Mammary epithelial cell (primary cell): ENCODE measurements at regions not wholly inside any gene's neighbourhood (a gene's known extent, or its start where the extent isn't known, plus 50 kb on each side); places are given as distances from the start of the nearest gene placed in this dataset.

Source experiments
- EZH2 ChIP-seq: IDR thresholded peaks from 2 replicates; pipeline ENCODE4 v1.6.1; 2012; ENCODE audit warnings: low read length, inconsistent platforms, borderline replicate concordance
- TF ChIP-seq, protein P1 (sequence below), 2 donors: IDR thresholded peaks in 1 of 2; conservative IDR thresholded peaks in 1 of 2; 2 replicates each; pipeline ENCODE4 v1.5.1; 2011 to 2012; ENCODE audit warnings: inconsistent platforms in 2 of 2, low read length in 2 of 2, mild to moderate bottlenecking in 2 of 2, control low read depth in 1 of 2, low read depth in 1 of 2; ENCODE audit not compliant: insufficient read depth in 1 of 2; ENCODE audit errors: extremely low read depth in 1 of 2

DNA sequence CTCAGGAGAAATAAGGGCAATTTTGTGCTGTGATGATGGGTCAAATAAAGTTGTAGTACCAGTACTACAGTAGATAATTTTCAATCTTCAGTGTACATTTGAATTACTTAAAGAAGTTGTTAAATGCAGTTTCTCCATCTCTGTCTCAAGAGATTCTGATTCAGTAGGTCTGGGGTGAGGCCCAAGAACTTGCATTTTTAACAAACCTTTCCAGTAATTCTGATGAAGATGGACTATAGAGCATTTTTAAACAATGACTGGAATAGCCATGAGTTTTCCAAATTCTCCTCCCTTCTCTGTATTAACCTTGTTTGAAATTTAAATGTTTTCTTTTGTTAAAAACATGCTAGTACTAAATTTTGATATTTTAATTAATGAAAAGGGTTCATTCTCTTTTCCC lies 127.0 kb upstream of the CD96 start:
- TF ChIP-seq, protein P1, sequence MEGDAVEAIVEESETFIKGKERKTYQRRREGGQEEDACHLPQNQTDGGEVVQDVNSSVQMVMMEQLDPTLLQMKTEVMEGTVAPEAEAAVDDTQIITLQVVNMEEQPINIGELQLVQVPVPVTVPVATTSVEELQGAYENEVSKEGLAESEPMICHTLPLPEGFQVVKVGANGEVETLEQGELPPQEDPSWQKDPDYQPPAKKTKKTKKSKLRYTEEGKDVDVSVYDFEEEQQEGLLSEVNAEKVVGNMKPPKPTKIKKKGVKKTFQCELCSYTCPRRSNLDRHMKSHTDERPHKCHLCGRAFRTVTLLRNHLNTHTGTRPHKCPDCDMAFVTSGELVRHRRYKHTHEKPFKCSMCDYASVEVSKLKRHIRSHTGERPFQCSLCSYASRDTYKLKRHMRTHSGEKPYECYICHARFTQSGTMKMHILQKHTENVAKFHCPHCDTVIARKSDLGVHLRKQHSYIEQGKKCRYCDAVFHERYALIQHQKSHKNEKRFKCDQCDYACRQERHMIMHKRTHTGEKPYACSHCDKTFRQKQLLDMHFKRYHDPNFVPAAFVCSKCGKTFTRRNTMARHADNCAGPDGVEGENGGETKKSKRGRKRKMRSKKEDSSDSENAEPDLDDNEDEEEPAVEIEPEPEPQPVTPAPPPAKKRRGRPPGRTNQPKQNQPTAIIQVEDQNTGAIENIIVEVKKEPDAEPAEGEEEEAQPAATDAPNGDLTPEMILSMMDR (conservative IDR thresholded peaks at IDR 0.05 in 1 of 2, IDR thresholded peaks at IDR 0.05 in 1 of 2; ENCODE audit: extremely low read depth in 1 of 2, insufficient read depth in 1 of 2, low read depth in 1 of 2, low read length in 2 of 2), result no peak
- TF ChIP-seq EZH2, result no peak
